GM12892 (cell line): ENCODE measurements at regions not wholly inside any gene's neighbourhood (a gene's known extent, or its start where the extent isn't known, plus 50 kb on each side); places are given as distances from the start of the nearest gene placed in this dataset.

Experiments used
- POLR2A ChIP-seq: IDR thresholded peaks from 2 replicates; pipeline ENCODE4 v1.6.1; 2011; ENCODE audit warnings: low read depth, low read length, control low read depth
- POLR2AphosphoS5 ChIP-seq: IDR thresholded peaks from 2 replicates; pipeline ENCODE4 v1.6.1; 2011; ENCODE audit warnings: low read depth, low read length, control low read depth

GRCh38 chr20:43804781-43805180, 78.0 kb upstream of the GTSF1L start:
- TF ChIP-seq POLR2A (no peak), POLR2AphosphoS5 (no peak)
